GM12801 (cell line): ENCODE measurements at regions not wholly inside any gene's neighbourhood (a gene's known extent, or its start where the extent isn't known, plus 50 kb on each side); places are given as distances from the start of the nearest gene placed in this dataset.

Experiments
- CTCF ChIP-seq: IDR thresholded peaks from one replicate; pipeline ENCODE4 v1.5.1; 2011; ENCODE audit warnings: control low read depth; ENCODE audit not compliant: insufficient read length; ENCODE audit errors: extremely low read depth

DNA sequence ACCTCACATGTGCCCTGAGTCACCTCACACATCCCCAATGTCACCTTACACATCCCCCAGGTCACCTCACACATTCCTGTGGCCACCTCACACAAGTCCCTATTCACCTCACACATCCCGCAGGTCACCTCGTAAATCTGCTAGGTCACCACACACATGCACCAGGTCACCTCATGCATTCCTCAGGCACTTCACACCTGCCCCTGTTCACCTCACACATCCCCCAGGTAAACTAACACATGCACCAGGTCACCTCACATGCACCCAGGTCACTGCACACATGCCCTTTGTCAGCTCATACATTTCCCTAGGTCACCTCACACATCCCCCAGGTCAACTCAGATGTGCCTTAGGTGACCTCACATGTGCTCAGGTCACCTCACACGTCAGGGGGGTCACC is 639.8 kb downstream of the TMEM121 start:
- no peak for TF ChIP-seq CTCF

GRCh38 chr14:106166650-106167204 is 640.3 kb downstream of the TMEM121 start:
- no peak for TF ChIP-seq CTCF

- TF ChIP-seq CTCF = no peak
Observed at GRCh38 chr14:106174206-106174605, 647.8 kb downstream of the TMEM121 start.

DNA sequence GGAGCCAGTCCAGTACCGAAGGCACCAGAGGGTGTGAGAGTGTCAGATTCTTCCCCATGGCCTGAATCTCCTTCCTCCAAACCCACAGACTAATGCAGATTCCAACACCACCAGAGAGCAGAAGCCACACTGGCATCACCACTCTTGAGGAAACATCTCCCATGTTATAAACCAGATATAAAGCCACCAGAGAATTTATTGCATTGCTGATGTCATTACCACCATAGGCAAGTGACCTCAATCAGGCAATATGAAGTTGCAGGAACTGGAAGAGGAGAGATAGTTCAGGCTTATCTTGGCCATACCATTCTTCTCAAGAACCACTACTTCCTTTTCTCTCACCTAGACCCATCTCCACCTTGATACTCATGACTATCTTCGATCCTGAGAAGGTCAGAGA is 653.4 kb downstream of the TMEM121 start:
- no peak for TF ChIP-seq CTCF

- TF ChIP-seq CTCF = no peak
Observed at GRCh38 chr14:106185837-106186233, 659.5 kb downstream of the TMEM121 start.

DNA sequence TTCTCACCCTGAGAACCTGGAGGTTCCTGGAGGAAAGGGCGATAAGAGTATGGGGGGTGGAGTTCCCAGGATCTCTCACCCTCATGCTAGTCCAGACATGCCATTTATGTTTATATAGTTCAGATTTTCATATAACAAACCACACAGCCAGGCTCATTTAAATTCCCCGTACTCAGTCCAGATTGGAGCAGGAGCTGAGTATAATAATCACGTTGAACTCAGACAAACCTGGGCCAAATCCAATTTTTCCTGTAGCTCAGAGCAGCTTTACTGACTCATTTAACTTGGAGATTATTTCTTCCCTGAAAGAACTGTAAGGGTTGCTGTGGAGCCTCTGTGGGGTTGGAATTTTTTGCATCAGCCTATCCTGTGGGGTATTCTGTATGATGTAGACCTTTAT is 660.8 kb downstream of the TMEM121 start:
- TF ChIP-seq CTCF = no peak

DNA sequence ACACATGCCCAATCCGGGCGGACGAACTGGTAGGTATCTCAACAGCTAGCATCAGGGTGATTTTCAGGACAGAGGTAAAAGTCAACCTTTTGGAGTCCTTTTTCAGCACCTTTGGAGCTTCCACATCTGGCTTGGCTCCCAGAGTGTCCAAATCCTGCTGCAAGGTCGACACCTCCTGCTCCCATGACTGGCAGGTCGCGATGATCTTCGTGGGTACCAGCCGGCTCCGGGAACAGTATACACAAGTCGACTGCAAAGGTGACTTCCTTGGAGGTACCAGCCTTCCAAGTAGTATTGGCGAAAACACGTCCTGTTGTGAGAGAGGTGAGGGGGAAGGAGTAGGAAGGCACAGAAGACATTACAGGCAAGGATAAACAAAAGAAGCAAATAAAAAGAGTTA is 672.7 kb downstream of the TMEM121 start:
- TF ChIP-seq CTCF = no peak
